Myocyte (in vitro differentiated cells): ENCODE measurements at regions not wholly inside any gene's neighbourhood (a gene's known extent, or its start where the extent isn't known, plus 50 kb on each side); places are given as distances from the start of the nearest gene placed in this dataset.
"Not testable (repeated sequence)": the region's sequence is repeated elsewhere in the genome, so short reads cannot be mapped to it uniquely, and the experiment has no call there.

ENCODE experiments used
- DNase-seq: peaks from one replicate; pipeline ENCODE4 v3.0.0-alpha.2; 2012; ENCODE audit warnings: low read depth

DNA sequence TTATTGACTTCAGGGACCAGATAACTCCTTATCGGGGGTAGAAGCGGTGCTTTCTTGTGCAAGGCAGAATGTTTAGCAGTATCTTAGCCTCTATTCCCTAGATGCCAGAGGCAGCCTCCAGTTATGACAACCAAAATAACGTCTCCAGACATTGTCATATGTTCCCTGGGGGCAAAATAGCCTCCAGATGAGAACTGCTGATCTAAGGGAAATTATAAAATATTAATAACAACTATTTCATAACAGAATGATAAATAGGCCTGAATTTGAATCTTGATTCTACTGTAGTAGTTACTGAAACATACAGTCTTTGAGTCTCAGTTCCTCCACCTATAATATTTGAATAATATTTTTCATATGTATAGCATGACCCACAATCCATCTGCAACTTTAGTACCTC lies 1431.3 kb downstream of the ZPLD1 start:
- DNase-seq: no peak

DNA sequence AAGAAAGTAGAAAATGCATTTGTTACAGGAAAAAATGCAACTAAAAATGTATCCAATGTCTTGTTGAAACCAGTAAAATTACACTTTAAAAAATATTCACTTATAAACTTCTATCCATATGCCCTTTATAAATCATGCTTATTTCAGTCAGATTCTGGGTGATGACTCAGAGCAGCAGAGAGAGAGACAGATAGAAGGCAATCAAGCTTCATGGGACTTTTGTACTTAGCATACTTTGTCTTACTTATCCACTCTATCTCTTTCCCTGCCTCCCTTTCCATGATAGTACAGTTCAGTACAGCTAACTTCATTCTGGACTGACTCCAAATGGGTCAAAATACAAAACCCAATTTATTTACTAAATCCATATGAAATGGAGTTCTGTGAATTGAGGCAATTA lies 1438.2 kb downstream of the ZPLD1 start:
- DNase-seq: no peak

- DNase-seq: no peak
Observed at GRCh38 chr3:103873897-103874545, 1439.2 kb downstream of the ZPLD1 start.

- not testable (repeated sequence) for DNase-seq
Observed at GRCh38 chr3:103881809-103882208, 1447.0 kb downstream of the ZPLD1 start.

DNA sequence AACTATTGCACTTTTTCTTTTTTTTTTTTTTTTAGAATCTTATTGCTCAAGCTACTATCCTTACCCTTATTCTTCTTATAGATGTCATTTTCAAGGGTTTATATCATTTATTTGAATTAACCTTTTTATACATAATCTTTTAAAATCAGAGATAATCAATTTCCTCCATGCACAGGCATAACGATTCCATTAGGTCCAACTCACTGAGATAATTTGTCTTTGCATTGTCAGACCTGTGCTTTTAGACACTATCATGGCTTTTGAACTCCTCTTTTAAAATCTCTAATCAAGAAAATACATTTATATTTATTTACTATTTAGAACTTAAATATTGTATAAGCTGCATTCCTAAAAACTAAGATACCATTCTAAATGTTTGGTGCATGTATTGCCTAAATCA lies 1454.9 kb downstream of the ZPLD1 start:
- no peak for DNase-seq

DNA sequence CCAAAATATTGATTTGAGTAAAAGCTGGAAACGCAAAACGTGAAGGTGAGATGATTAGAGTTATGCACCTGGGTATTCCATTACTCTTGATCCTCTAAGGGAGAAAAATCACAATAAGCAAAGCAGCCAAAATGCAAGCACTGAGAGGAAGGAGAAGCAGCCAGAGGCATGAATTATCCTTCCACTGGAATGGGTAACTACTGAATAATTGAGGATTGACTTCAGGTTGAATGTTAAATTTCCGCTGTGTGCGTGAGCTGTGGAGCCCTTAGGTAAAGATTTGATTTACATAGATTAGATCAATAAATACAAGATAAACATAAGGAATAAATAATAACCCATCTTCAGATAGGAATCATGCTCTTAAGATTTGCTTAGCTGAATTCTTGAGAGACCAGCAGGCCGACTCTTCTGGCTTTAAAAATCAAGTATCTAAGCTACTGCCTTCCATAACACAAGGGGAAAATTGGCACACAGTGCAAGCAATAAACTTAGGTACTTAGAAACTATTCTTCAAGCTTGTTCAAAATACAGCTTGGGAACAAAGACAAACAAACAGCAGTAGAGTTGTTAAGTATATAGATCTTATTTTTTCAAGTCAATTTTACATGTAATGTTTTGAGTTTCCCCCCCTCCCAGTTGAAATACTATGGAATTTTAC lies 1459.5 kb downstream of the ZPLD1 start:
- DNase-seq: no peak

- DNase-seq: no peak
Observed at GRCh38 chr3:103899328-103899727, 1464.5 kb downstream of the ZPLD1 start.

DNA sequence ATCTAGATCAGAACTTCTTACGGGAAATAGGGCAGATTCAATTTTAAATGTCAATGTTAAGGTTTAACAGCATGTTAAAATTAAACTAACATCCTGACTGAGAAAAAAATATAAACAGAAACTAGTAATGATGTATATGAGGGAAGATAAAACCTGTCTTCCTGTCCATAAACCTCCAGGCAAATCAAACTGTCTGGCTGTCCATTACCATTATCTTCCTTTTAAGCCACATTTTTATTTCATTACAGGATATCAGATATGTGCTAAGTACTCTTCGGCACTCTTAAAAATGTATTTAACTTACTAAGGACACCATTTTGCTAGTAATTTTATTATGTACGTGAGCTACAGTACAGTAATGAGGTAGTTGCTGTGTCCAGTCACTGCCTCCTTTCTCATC lies 1461.7 kb upstream of the ALCAM start:
- DNase-seq: no peak

DNA sequence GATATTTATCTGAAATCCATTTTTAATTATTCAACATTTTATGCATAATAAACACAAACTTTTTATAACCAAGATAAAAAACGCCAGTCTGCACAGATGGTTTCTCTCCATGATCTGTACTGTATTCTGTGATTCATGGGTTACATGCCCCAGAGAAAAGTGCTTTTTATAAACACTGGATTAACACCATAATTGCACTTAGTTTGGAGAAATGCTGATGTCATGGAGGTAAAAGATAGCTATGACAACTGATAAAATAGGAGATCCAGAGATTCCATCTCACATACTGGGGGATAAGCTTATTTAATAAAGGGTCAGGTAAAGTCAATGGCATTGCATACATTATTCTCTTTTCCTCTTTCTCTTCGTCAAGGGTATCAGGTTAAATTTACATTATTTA lies 1460.4 kb upstream of the ALCAM start:
- no peak for DNase-seq

- DNase-seq: no peak
Observed at GRCh38 chr3:103906808-103907207, 1459.9 kb upstream of the ALCAM start.

DNA sequence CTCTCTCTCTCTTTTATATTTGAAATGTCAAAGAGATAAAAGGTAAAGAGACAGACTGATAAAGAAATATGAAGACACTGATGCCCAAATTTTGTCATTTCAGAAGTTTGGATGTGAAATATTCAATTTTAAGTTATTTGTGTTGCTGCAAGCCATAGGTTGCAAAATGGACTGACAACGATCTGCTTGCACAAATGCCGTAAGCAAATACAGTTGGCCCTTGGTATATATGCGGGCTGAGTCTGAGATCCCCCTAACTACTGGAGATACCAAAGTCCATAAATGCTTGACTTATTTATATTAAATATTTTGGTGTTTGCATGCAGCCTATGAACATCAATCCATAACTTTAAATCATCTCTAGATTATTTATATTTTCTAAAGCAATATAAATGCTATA lies 1459.1 kb upstream of the ALCAM start:
- DNase-seq: no peak

DNA sequence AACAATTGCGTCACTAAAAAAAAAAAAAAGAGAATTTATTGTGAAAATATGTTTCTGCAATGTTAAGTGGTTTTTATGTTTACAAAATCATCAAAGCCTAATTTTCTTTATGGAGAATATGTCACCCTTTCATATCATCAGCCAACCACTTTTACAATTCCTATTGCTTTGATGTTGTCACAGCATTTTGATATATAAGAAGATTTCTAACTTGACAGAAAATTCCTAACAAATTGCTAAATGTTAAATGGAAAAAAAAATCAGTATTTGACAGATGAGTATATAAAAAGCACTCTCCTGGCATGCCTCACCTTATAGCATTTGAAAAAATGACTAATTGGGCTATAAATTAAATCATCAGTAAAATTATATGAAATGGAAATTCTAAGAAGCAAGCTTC lies 1457.3 kb upstream of the ALCAM start:
- DNase-seq: no peak

- no peak for DNase-seq
Observed at GRCh38 chr3:103918336-103918735, 1448.4 kb upstream of the ALCAM start.

DNA sequence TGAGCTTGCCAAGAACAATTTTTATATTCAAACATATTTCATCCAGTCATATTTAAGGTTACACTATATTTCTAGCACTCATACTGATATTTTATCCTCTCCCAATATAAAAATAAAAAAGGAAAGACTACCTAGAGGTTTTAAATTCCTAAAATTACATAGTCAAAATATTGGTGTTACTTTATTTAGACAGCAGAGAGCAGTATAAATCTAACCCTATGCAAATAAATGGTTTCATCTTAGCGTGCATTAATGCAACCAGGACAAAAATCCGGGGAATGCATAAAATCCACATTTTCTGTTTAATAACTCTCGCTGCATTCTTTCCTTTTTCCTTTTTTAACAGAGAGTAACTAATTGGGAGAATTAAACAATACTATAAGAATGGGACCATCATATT lies 1447.4 kb upstream of the ALCAM start:
- DNase-seq: no peak

- no peak for DNase-seq
Observed at GRCh38 chr3:103923907-103924306, 1442.8 kb upstream of the ALCAM start.

GRCh38 chr3:103924544-103924943 lies 1442.2 kb upstream of the ALCAM start:
- DNase-seq: no peak

- DNase-seq: no peak
Observed at GRCh38 chr3:103926936-103927335, 1439.8 kb upstream of the ALCAM start.

DNA sequence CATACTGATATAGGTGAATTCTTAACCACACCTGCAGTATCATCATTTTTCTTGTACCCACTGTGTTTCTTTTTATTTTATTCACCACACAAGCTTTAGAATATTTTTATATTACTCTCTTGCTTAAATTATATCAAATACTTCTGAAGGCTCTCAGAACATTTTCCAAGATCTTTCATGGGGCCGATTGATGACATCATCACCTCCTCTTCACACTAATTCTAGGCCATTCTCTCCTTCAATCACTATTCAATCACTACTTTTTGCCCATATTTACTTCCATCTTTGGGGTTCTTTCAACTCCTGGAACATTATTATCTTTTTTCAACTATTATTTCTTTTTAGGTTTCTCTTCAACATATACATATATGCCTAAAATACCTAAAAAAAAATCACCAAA lies 1438.8 kb upstream of the ALCAM start:
- DNase-seq: no peak

DNA sequence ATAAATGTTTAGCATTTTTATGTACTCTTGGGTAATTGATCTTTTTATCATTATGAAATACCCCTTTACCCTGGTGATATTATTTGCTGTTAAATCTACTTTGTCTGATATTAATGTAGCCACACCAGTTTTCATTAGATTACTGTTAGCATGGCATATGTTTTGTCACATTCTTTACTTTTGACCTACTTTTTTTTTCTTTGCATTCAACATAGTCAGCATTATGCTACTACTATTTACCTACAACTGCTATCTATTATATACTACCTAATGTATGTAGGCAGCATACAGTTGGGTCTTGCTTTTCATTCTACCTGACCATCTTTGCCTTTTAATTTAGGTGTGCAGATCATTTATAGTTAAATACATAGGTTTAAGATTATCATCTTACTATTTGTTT lies 1429.6 kb upstream of the ALCAM start:
- no peak for DNase-seq

GRCh38 chr3:103947062-103947461 lies 1419.6 kb upstream of the ALCAM start:
- DNase-seq: no peak

DNA sequence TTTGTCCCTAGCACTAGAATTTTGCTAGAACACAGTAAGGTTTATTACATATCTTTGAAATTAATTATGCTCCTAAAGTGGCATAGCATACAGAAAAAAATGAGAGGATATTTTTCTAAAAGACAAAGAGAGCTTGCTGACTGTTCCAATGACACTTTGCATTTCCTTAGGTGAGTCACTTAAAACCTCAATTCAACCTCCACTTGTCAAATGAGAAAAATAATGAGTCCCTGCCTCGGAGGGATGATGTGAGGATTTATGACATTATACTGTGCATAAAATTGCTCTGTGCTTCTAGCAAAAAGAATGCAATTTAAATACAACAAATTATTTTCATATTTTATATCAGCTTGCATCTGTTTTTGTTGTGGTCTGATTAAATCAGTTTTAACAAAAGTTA lies 1417.0 kb upstream of the ALCAM start:
- DNase-seq: no peak

DNA sequence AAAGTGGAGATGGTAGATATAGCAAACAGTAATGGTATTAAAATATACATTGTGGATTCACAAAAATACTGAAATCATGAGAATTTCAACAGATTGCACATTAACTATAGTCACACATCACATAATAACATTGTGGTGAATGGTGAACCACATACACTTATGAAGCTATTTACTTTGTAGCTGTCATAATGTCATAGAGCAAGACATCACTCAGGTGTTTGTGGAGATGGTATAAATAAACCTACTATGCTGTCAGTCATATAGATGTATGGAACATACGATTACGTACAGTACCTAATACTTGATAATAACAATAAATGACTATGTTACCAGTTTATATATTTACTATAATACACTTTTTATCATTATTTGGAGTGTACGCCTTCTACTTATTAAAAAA lies 1416.0 kb upstream of the ALCAM start:
- no peak for DNase-seq

DNA sequence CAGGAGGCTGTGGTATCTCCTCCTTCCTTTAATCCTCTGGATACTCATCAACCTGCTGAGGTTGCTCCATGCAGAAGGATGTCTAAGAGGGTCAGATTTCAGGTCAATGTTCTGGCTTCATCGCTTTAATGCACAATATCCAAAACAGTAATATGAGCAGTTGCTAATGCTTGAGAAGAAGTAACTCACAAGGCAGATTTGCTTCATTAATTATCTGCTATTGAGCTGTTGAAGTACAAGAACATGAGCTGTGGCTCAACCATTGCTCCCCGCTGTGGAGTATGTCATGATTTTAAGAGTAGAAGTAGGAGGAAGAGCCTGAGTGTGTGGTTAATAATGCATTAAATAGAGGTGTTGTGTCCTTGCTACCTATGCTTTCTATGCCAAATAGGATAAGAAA lies 1412.9 kb upstream of the ALCAM start:
- no peak for DNase-seq
